OCI-LY7 (cell line): ENCODE measurements at regions not wholly inside any gene's neighbourhood (a gene's known extent, or its start where the extent isn't known, plus 50 kb on each side); places are given as distances from the start of the nearest gene placed in this dataset.

Experiments
- BruUV-seq: library from RNA; stranded (reverse); fragments of 400-500 nt; replicated peaks from 2 replicates; lab custom pipeline; 2021; lab: Mats Ljungman, UMichigan
- CTCF ChIA-PET: fragments of 300-600 bp; sonication (Branson Sonifier 250); formaldehyde crosslinking; loops from one replicate; lab custom pipeline; 2022; ENCODE audit warnings: antibody characterized with exemption; ENCODE audit not compliant: unreplicated experiment; lab: Charles Lee
- POLR2A ChIA-PET: fragments of 300-600 bp; sonication (Branson Sonifier 250); formaldehyde crosslinking; loops from one replicate; lab custom pipeline; 2022; ENCODE audit warnings: antibody characterized with exemption; lab: Charles Lee
- DNase-seq: peaks from one replicate; pipeline ENCODE4 v3.0.0-alpha.2; 2015; ENCODE audit warnings: low spot score
- H2AFZ ChIP-seq: fragments of 200-600 bp; sonication (generic), shearing (Covaris generic); 2 replicates; pipeline ENCODE4 v1.6.1; 2014; ENCODE audit warnings: mild to moderate bottlenecking, antibody characterized with exemption, low read length, moderate library complexity
- H3K27ac ChIP-seq: fragments of 200-600 bp; sonication (generic); 2 replicates; pipeline ENCODE4 v1.5.1; 2014; ENCODE audit warnings: mixed run types, low read depth, mild to moderate bottlenecking, moderate library complexity, low read length, inconsistent platforms; ENCODE audit not compliant: poor library complexity, severe bottlenecking
- H3K36me3 ChIP-seq: fragments of 200-600 bp; sonication (generic); 2 replicates; pipeline ENCODE4 v1.6.1; 2014; ENCODE audit warnings: mild to moderate bottlenecking, antibody characterized with exemption, low read length, moderate library complexity, mixed read lengths; ENCODE audit not compliant: insufficient read depth
- H3K4me1 ChIP-seq: fragments of 200-600 bp; sonication (generic); 2 replicates; pipeline ENCODE4 v1.5.1; 2014; ENCODE audit warnings: mild to moderate bottlenecking, low read length; ENCODE audit not compliant: insufficient read depth, poor library complexity, severe bottlenecking
- H3K4me2 ChIP-seq: fragments of 200-600 bp; sonication (generic); 2 replicates; pipeline ENCODE4 v1.6.1; 2014; ENCODE audit warnings: mild to moderate bottlenecking, low read length
- H3K4me3 ChIP-seq: fragments of 200-600 bp; sonication (generic); 2 replicates; pipeline ENCODE4 v1.5.1; 2014; ENCODE audit warnings: mild to moderate bottlenecking, low read depth, low read length; ENCODE audit not compliant: poor library complexity, severe bottlenecking
- H3K79me2 ChIP-seq: fragments of 200-600 bp; sonication (generic); 2 replicates; pipeline ENCODE4 v1.6.1; 2016; ENCODE audit warnings: low read depth, mild to moderate bottlenecking, low read length, moderate library complexity, mixed read lengths; ENCODE audit not compliant: insufficient read depth
- H3K9me2 ChIP-seq: fragments of 200-600 bp; sonication (generic); 2 replicates; pipeline ENCODE4 v1.6.1; 2016; ENCODE audit warnings: mild to moderate bottlenecking, low read length, mixed read lengths; ENCODE audit not compliant: insufficient read depth
- H3K9me3 ChIP-seq: fragments of 200-600 bp; sonication (generic); 2 replicates; pipeline ENCODE4 v1.6.1; 2014; ENCODE audit warnings: mild to moderate bottlenecking, mixed run types, low read length, mixed read lengths
- H4K20me1 ChIP-seq: fragments of 200-600 bp; sonication (generic); 2 replicates; pipeline ENCODE4 v1.6.1; 2014; ENCODE audit warnings: mild to moderate bottlenecking, antibody characterized with exemption, low read length, moderate library complexity, mixed read lengths; ENCODE audit not compliant: insufficient read depth
- CTCF ChIP-seq: fragments of 200-600 bp; sonication (generic); conservative IDR thresholded peaks from 2 replicates; pipeline ENCODE4 v1.5.1; 2014; ENCODE audit warnings: mild to moderate bottlenecking, antibody characterized with exemption, low read length, moderate library complexity, mixed read lengths
- EZH2phosphoT487 ChIP-seq: fragments of 200-600 bp; sonication (generic); IDR thresholded peaks from 2 replicates; pipeline ENCODE4 v1.6.1; 2018; ENCODE audit warnings: low read depth, borderline replicate concordance, mild to moderate bottlenecking, mixed run types, antibody characterized with exemption, low read length, moderate library complexity, mixed read lengths
- intact Hi-C: fragments of 100-400 bp; cut with micrococcal nuclease; formaldehyde crosslinking; loops from one replicate; pipeline ENCODE4 v1.10.0; 2022; ENCODE audit not compliant: unreplicated experiment

GRCh38 chr6:139776041-139776440 is 401.6 kb upstream of the CITED2 start:
- Histone ChIP-seq H3K79me2 (no peaks in the 10 kb centered on the region), H4K20me1 (no peaks in the 10 kb centered on the region), H3K4me1 (no peaks in the 10 kb centered on the region), H3K27ac (no peak overlapping the region), H2AFZ (no peak overlapping the region), H3K4me3 (no peak overlapping the region), H3K36me3 (no peaks in the 10 kb centered on the region), H3K4me2 (no peak overlapping the region), H3K9me3 (no peaks in the 10 kb centered on the region), H3K9me2 (no peaks in the 10 kb centered on the region)
- intact Hi-C loops, result no loop called here
- TF ChIP-seq CTCF (no peak), EZH2phosphoT487 (no peak)
- DNase-seq, result no peak
- BruUV-seq, result no TSS peak
- CTCF ChIA-PET, result no interaction called here
- POLR2A ChIA-PET, result interaction anchor here (1.0 kb wide), 1 partner anchor 9 kb away, joined by 4 read pairs; no protein-coding TSS in a partner anchor

GRCh38 chr6:139768196-139768595 is 393.7 kb upstream of the CITED2 start:
- H3K4me2 ChIP-seq, result no peak overlapping the region
- intact Hi-C loops, result no loop called here
- no peak for TF ChIP-seq CTCF
- no peak for TF ChIP-seq EZH2phosphoT487
- DNase-seq, result no peak
- H3K9me3 ChIP-seq, result no peaks in the 10 kb centered on the region
- no peak overlapping the region for H3K27ac ChIP-seq
- H3K9me2 ChIP-seq, result no peaks in the 10 kb centered on the region
- H3K36me3 ChIP-seq, result no peaks in the 10 kb centered on the region
- ChIA-PET CTCF (no interaction called here), POLR2A (interaction anchor here (0.6 to 1.9 kb wide), 3 partner anchors 10 to 381 kb away, joined by 4 to 10 read pairs (median 4); no protein-coding TSS in a partner anchor)
- H3K4me3 ChIP-seq, result no peak overlapping the region
- BruUV-seq, result no TSS peak
- H3K4me1 ChIP-seq, result no peaks in the 10 kb centered on the region
- no peaks in the 10 kb centered on the region for H3K79me2 ChIP-seq
- no peak overlapping the region for H2AFZ ChIP-seq
- no peaks in the 10 kb centered on the region for H4K20me1 ChIP-seq

- no peak for DNase-seq
- Histone ChIP-seq H3K79me2 (no peaks in the 10 kb centered on the region), H3K4me1 (no peaks in the 10 kb centered on the region), H3K4me3 (no peak overlapping the region), H3K27ac (no peak overlapping the region), H3K4me2 (no peak overlapping the region), H4K20me1 (no peaks in the 10 kb centered on the region), H3K9me2 (no peaks in the 10 kb centered on the region), H2AFZ (no peak overlapping the region), H3K36me3 (no peaks in the 10 kb centered on the region), H3K9me3 (no peaks in the 10 kb centered on the region)
- CTCF ChIA-PET, result no interaction called here
- no TSS peak for BruUV-seq
- POLR2A ChIA-PET, result interaction anchor here (0.7 to 1.9 kb wide), 4 partner anchors 8 to 106 kb away, joined by 3 to 10 read pairs (median 5); no protein-coding TSS in a partner anchor
- TF ChIP-seq CTCF, result no peak
- no peak for TF ChIP-seq EZH2phosphoT487
- intact Hi-C loops, result no loop called here
These were observed 392.3 kb upstream of the CITED2 start for GRCh38 chr6:139766796-139767195.
